ENCODE measurements at regions not wholly inside any gene's neighbourhood (a gene's known extent, or its start where the extent isn't known, plus 50 kb on each side); places are given as distances from the start of the nearest gene placed in this dataset.

- peak; percentile 24 for DNase-seq
These were observed 110.4 kb upstream of the RAB27B start for GRCh38 chr18:54717673-54718407.

GRCh38 chr18:54718408-54718773, 109.9 kb upstream of the RAB27B start:
- DNase-seq: no peak

GRCh38 chr18:54720620-54721019, 107.7 kb upstream of the RAB27B start:
- DNase-seq: no peak

GRCh38 chr18:54726143-54726542, 102.1 kb upstream of the RAB27B start:
- DNase-seq: no peak

- DNase-seq: no peak
These were observed 94.2 kb upstream of the RAB27B start for GRCh38 chr18:54734059-54734458.

- DNase-seq: no peak
These were observed 91.3 kb upstream of the RAB27B start for GRCh38 chr18:54736981-54737380.

GRCh38 chr18:54737986-54738385, 90.3 kb upstream of the RAB27B start:
- DNase-seq: no peak

- no peak for DNase-seq
These were observed 88.8 kb upstream of the RAB27B start for GRCh38 chr18:54739476-54739875.

- DNase-seq: peak; percentile 14
These were observed 88.0 kb upstream of the RAB27B start for GRCh38 chr18:54740136-54740846.

- peak; percentile 25 for DNase-seq
These were observed 86.2 kb upstream of the RAB27B start for GRCh38 chr18:54742120-54742519.

GRCh38 chr18:54742659-54743604, 85.3 kb upstream of the RAB27B start:
- DNase-seq: peak; percentile 86

GRCh38 chr18:54743605-54743995, 84.7 kb upstream of the RAB27B start:
- no peak for DNase-seq

- peak; percentile 4 for DNase-seq
These were observed 79.0 kb upstream of the RAB27B start for GRCh38 chr18:54749291-54749690.

- no peak for DNase-seq
These were observed 77.9 kb upstream of the RAB27B start for GRCh38 chr18:54750350-54750749.

- no peak for DNase-seq
These were observed 76.1 kb upstream of the RAB27B start for GRCh38 chr18:54752185-54752584.

- no peak for DNase-seq
These were observed 72.8 kb upstream of the RAB27B start for GRCh38 chr18:54755456-54755855.

GRCh38 chr18:54762386-54762785, 65.9 kb upstream of the RAB27B start:
- no peak for DNase-seq

- DNase-seq: no peak
These were observed 63.5 kb upstream of the RAB27B start for GRCh38 chr18:54764786-54765185.

GRCh38 chr18:54765636-54766375, 62.5 kb upstream of the RAB27B start:
- no peak for DNase-seq

GRCh38 chr18:54766634-54767033, 61.6 kb upstream of the RAB27B start:
- no peak for DNase-seq

- DNase-seq: no peak
These were observed 61.2 kb upstream of the RAB27B start for GRCh38 chr18:54767098-54767497.
